IPS-NIHi7 (cell line): ENCODE measurements at regions not wholly inside any gene's neighbourhood (a gene's known extent, or its start where the extent isn't known, plus 50 kb on each side); places are given as distances from the start of the nearest gene placed in this dataset.
A peak's percentile ranks its signal among the peaks of the same experiment; 100 is the strongest.

Experiments used
- DNase-seq: peaks from one replicate; pipeline ENCODE4 v3.0.0; 2012; ENCODE audit warnings: mixed read lengths; ENCODE audit errors: extremely low spot score

- no peak for DNase-seq
Observed at GRCh38 chrX:8869812-8870211, 68.6 kb upstream of the FAM9A start.

GRCh38 chrX:8868906-8869305, 67.7 kb upstream of the FAM9A start:
- no peak for DNase-seq

- DNase-seq: no peak
Observed at GRCh38 chrX:8868070-8868773, 67.0 kb upstream of the FAM9A start.

- no peak for DNase-seq
Observed at GRCh38 chrX:8867406-8867805, 66.2 kb upstream of the FAM9A start.

- peak; percentile 31 for DNase-seq
Observed at GRCh38 chrX:8864161-8864560, 63.0 kb upstream of the FAM9A start.

GRCh38 chrX:8861908-8862307, 60.7 kb upstream of the FAM9A start:
- no peak for DNase-seq

- DNase-seq: no peak
Observed at GRCh38 chrX:8851231-8851886, 50.2 kb upstream of the FAM9A start.
